NCI-H82 treated with DMSO at 0.1 percent for 48 hours (cell line): ENCODE measurements at regions not wholly inside any gene's neighbourhood (a gene's known extent, or its start where the extent isn't known, plus 50 kb on each side); places are given as distances from the start of the nearest gene placed in this dataset.

Experiments
- DNase-seq: peaks from one replicate; lab custom pipeline; 2025; ENCODE audit not compliant: unreplicated experiment; lab: John Stamatoyannopoulos, UW

DNA sequence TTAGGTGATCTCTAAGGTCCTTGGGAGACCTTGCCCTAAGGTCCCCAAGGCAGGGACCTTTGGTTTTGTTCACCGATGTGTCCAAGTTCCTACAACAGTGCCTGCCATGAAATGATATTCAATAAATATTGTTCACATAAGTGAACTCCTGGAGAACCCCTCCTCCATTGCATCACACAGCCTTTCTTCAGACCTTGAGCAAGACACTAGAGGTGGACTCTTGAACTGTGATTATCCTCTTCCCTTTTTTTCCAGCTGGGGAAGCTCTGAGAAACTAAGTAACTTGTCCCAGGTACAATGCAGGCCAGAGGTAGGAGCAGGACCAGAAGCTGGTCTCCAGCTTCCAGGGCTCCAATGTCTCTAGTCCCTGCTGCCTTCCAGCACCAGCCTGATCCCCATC lies 76.6 kb upstream of the LMO1 start:
- no peak for DNase-seq

DNA sequence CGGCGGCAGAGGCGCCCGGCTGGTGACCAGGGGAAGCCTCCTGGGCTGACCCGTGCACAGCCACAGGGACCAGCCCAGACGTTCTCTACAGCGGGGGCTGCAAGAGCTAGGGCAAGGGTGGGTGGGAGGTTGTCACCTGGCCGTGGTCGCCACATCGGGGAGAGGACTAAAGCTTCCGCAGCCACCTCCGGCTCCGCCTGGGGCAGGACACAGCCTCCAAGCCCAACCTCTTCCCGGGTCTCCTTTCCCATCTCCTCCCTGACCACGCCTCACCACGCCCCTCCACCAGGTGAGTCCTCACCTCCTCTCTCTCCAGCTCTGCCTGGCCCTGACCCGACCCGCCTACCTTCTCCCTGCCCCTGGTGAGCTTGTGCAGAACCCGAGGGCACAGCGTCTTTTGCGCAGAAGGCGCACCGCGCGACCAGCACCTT lies 75.9 kb upstream of the LMO1 start:
- DNase-seq = no peak

DNA sequence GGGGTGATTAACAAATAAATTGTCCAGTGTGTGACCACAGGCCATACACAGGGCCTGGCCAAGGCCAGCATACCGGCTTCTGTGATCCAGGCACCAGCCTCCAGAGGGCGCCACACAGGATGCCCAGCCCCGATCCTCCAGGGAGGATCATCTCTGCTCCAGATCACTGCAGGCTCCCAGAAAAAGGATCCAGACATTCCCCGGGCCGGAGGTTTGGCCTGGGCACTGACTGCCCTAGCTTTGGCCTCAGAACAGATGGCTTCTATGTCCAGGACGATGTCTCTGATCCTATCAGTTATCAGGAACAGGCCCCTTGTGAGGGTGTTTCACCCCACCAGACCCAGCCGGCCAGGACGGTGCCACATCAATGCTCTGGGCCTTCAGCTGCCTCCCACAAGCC lies 74.5 kb upstream of the LMO1 start:
- no peak for DNase-seq

DNA sequence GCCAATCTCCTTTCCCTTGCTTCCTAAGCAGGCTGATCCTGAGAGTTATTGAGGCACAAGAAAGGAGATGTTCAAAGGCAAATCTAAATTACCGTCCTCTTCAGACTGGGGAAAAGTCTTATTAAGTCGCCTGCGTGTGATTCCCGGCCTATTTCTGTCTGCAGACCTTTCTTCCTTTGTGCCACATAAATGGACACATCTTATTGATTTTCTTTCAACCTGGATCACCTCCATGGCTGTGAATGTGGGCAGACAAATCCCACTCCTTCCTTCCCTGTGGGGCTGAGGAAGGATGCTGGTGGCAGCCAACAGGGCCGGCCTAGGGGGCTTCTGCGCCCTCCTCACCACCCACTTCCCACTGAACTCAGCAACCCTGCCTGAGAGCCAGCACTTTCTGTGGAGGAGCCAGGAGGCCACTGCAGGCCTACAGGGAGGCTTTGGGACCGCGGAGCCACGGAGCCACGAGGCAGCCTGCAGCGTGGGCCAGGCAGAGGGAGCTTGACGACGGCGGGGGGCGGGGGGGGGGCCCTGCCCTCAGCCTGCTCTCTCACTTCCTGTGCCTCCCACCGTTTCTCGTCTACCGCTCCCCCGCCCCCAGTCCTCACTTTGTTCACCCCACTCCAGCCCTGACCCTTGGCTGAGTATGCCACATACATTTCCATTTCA lies 73.6 kb upstream of the LMO1 start:
- DNase-seq = no peak

DNA sequence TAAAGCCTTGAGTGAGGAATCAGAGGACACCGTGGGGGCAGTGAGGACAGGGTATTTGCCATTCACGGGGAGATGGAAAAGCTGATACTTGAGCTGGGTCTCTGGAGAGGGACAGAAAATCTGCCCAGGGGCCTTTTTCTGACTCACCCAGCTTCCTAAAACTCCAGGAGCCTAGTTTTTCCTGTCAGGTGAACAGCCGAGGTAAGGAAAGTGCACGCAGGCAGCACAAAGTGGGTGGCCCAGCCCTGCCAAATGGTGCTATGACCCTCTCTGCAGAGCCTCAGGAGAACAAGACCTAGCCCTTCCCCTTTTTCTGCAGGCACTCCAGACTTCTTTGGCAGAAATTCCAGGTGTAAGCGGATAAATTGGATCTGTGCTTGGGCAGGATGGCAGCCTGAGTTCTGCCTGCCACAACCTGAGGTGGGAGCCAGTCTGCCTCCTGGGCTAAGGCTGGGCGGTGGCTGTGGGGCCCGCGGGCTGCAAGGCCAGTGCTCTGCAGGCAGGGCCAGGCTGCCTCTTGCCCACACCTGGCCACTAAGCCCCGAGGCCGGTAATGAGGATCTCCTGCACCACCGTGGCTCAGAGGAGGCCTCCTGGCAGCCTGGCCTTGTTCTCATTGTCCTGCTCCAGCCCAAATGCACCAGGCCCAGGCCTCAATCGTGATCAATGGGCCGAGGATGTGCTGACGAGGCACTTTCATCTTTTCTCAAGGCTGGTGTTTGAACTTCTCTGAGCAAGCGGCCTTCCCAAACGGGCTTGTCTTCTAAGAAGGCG lies 72.9 kb upstream of the LMO1 start:
- no peak for DNase-seq

DNA sequence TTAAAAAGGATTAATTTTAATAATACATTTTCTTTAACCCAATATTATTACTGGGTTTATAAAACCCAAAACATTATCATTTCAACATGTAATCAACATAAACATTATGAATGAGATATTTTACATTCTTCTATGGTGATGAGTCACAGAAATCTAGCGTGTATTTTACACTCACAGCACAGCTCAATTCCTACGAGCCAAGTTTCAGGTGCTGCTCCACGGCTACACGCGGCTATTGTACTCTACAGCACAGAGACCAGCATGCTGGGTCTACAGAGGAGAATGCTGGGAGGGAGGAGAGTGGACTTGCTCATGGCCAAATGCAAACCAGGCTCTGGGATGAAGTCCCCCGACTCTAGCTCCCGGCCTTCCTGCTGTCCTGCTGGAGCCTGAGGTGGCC lies 72.0 kb upstream of the LMO1 start:
- no peak for DNase-seq

DNA sequence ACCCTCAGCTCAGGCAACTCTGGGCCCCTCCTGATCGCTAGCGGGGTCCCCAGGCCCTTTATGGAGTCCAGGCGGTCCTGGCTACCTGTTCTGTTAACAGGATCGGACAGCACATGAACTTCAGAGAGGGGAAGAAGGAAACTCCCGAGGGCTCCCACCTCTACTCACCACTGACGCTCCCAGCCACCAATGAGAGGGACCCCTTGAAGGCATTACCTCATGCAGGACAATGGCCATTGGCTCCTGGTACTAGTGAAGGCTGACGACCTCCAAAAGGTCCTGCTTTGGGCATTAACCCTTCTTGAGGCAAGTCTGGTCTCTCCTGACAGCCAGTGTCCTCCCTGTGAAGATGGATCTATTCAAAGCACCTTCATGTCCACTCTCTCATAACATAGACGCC lies 71.5 kb upstream of the LMO1 start:
- no peak for DNase-seq

DNA sequence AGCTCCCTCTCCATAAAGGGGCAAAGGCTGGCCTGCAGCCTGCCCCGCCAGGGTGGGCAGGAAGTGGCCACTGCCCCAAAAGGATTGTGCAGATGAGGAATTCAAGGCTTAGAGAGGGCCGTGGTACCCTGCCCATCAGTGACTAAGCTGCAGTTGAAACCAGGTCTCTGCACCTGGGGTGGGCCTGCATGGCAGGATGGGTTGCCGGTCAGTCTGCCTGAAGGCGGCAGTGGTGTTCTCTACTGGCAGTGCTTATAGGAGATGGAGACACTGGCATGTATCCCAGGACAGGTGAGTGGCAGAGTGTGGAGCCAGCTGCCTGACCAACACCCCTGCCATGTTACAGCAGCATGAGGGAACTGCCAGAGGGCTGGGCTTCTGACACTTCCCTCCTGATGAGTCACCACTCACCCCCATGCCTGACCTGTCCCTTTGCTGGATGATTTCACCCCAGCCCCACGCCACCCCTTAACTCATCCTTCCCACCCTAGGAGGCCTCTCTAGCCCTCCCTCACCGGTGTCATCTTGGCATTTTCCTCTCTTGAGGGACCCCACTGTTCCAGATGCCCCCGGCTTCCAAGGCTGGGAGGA lies 70.2 kb upstream of the LMO1 start:
- no peak for DNase-seq

DNA sequence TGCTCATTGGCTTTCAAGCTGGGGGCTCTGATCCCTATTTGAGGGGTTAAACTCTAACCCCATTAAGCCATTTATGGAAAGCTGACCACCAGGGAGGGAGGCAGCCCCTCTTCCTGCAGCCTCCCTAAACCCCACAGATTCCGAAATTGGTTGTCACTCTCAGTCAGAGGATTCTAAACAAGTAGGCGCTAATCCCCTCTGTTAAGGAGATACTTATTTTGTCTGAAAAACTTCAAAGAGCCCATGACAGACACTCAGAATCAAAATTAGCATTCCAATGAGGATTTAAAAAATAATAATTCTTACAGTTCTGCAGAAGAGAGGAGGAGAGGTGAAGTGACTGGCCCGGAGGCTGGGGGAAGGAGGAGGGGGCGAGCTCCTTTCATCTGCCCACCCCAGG lies 69.7 kb upstream of the LMO1 start:
- peak; percentile 45 for DNase-seq

DNA sequence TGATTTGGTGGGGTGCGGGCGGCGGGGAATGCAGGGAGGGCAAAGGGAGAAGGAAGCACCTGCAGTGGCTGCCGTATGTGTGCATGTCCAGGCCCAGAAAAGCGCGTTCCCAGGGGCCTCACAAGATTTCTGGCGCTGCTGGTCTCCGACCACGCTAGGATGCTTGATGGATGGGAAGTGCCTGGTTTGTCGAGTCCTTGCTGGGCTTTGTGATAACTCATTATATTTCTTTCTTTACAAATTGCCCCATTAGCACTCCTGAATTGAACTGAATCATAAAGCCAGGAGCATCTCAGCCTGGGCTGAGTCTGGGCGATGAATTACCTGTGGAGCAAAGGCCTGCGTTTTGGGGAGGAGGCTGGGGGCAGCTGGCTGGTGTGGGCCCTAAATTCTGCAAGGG lies 69.2 kb upstream of the LMO1 start:
- no peak for DNase-seq

DNA sequence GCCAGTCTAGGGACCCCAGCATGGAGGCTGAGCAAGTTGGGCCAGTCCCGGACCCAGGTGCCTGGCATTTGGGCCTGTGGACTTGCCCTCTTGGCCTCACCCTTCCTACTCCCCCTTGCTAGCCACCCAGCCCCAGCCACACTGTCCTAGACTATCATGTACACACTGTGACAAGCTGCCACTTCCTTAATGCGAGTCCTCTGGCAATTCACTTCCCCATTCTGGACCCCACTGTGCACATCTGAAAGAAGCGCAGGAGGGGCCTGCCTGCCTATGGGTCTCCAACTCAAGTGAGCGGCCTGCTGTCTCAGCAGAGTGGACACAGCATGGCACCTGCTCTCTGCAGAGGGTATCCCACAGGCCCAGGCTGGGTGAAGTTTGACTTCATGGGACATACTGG lies 68.5 kb upstream of the LMO1 start:
- no peak for DNase-seq

DNA sequence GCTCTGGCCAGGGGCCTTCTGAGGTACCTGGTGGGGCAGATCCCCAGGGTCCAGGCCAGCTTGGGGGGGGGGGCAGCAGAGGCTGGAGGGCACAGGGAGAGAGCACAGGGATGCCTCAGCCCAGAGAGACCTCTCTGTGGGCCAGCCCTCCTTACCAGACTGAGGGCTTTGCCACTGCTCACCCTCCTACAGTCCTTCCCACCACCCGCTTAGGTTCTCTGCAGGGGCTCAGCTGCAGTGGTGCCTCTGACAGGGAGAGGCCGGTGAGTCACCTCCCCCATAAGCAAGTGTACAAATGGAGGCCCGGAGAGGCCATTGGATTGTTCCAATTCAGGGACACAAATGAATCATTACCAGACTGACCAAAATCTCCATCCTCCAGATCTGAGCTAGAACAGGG lies 68.1 kb upstream of the LMO1 start:
- DNase-seq = no peak

DNA sequence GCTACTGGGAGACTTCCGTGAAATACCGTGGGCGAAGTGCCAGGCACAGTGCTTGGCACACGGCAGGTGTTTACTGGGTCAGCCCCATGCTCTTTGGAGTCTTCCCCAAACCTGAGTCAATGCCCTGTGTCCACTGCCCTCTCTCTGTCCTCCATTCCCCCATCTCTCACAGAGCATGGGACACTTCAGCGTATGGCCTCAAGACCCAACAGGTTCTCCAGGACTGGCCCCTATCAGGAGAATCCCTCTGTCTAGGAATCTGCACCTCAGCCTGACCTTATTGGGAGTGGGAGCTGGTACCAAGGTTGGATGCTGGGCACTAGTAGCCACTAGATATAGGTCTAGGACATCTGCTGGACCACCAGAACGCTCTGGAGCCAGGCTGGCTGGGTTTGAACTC lies 67.2 kb upstream of the LMO1 start:
- no peak for DNase-seq

DNA sequence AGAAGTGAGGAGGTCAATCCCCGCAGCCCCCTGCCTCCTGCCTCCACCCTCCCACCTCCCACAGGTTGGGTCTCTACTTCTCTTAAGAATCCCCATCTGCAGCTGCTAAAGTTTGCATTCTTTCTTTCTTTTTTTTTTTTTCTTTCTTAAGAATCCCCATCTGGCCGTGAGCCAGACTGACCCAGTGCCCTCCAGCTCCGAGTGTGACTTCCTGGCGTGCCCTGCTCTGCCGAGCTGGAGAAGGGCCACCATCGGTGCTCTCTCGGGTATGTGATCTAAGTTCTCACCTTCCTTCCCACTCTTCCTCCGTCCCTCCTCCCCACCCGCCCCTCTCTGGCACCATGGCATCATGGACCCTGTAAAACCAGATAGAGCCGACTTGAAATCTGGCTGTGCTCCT lies 66.7 kb upstream of the LMO1 start:
- DNase-seq = no peak

DNA sequence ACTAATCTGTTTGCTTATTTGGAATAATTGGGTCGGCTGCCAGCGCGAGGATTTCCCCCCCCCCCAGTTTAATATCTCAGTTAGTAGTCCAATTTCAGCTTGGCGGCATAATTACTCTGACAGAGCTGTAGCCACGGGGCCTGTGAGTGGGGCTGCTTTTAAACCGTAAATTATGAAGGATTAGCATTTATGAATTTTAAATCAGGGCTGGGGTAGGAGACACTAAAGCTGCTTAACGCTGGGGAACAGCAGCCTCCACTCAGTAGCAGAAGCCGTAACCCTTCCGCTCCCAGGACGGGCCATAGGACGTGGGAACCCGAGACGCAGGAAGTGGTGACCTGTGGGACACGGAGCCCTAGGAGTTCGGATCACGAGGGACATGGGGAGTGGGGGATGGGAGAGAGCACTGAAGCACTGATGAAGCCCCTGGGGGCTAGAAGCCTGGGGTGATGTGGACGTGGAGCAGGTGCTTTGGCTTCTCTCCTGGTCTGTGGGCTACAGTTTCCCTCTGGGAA lies 66.2 kb upstream of the LMO1 start:
- DNase-seq = peak; percentile 75

DNA sequence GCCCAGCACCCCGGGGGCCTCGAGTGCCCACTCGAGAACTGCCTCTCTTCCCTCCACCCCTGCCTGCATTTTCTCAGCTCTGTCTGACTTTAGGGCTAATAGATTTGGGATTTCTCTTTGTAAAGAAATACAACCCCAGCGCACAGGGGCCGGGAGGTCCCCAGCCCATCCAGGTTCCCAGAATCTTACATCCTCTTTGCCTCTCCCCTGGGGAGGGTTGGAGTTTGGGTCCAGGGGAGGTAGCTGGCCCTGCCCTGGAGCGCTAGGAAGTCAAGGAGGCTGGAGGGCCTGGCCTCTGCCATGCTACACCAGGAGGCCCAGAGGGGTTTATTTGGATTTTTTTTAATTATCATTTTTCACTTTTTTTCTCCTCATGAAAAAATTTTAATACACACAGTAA lies 65.7 kb upstream of the LMO1 start:
- no peak for DNase-seq

DNA sequence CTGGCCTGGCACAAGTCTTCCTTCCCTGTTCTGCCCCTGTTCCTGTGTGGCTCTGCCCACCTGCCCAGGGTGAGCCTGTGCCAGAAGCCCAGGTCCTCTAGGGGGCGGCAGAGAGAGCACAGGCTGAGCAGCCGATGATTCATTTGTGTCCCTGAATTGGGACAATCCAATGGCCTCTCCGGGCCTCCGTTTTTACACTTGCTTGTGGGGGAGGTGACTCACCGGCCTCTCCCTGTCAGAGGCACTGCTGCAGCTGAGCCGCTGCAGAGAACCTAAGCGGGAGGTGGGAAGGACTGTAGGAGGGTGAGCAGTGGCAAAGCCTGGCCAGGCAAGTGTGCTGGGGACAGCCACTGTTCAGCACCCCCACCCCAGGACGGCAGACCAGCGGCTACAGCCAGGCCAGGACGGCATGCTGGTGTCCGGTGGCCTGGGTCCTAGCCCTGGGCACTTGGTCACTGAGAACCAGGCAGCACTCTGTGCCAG lies 65.2 kb upstream of the LMO1 start:
- peak; percentile 50 for DNase-seq

DNA sequence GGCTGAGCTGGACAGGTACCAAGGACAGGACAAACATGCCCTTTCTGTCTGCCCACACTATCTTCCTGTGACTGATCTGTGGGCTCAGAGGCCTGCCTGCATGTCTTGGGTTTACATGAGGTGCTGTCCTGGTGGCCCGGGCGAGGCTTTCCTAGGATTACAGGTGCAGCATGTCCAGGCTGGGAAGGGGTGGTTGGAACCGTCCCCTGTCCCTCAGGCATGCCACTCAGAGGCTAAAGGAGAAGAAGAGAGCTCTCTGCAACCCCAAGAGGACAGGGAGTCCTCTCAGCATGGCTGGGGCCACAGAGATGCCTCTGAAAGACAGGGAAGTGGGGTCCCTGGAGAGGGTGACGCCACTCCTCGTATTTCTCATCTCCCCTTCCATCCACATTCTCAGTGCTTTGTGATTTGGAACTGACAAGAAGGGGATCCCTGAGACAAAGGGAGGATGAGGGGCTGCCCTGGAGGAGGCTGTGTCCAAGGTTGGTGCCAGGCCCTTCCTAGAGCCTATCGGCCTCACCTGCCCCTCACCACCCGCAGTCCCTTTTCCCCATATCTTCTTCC lies 64.6 kb upstream of the LMO1 start:
- no peak for DNase-seq

DNA sequence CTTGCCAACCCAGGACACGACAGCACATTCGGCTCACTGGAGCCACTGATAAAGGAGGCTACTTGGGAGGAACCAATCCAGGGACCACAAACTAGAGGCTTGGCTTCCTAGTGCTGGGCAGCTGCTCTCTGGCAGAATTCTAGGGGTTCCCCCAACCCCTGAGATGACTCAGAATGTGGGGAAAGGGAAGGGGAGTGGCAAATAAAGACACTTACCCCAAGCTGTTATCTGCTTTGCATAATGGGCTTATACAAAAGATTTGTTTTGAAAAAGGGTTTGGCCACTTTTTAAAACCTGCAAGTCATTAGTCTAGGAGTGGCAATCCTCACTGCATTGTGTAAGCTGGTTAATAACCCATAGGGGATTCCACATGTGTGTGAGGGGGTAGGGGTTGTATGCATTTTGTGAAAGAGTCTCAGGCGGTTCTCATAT lies 64.1 kb upstream of the LMO1 start:
- DNase-seq = peak; percentile 23

DNA sequence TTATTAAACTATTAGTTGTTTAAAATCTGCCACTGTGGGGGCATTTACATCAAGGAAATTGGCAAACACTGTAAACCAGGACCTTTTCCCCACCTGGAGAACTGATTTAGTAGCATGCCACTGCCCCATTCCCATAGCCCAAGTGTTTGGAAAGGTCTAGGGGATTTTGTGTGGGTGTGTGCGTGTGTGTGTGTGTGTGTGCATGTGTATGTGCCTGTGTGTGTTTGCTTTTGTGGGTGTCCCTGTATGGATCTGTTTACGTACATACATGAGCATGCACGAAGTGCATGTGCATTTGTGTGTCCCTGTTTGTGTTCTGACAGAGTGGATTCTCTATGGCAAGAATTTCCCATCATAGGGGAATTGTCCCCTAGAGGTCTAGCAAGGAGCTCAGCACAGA lies 62.7 kb upstream of the LMO1 start:
- DNase-seq = no peak

DNA sequence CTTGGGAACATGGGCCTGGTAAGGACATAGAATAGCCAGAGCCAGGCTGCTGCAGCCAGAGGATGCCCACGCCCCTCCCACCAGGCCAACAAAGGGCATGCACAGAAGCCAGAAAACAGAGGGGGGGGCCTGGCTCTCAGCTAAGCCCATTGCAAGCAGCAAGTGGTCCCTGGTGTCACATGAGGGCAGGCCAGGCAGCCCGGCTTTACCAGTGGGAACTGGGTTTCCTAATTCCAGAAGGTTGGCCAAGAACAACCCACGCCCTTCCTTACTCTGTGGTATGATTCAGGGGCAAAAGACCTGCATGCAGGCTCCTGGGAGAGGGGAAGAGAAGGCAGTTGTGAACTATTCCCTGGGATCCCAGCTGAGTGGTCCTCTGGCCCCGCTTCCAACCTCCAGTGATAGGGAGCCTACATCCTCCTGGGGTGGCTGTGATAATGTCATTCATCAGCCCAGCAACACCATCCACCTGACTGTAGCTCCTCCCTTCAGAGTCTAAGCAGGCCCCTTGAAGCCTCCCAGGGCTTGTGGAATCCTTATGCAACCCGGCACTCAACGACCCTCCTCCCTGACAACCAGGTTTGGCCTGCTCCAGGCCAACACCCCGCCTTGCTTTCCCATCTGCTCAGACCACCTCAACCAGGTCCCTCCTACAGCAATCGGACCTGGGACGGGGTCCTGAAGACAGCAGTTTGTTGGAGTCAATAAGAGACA lies 62.1 kb upstream of the LMO1 start:
- DNase-seq = no peak
